ENCODE measurements at regions not wholly inside any gene's neighbourhood (a gene's known extent, or its start where the extent isn't known, plus 50 kb on each side); places are given as distances from the start of the nearest gene placed in this dataset.

GRCh38 chr4:175271010-175271630, 353.0 kb downstream of the ADAM29 start:
- TF ChIP-seq, protein P1, sequence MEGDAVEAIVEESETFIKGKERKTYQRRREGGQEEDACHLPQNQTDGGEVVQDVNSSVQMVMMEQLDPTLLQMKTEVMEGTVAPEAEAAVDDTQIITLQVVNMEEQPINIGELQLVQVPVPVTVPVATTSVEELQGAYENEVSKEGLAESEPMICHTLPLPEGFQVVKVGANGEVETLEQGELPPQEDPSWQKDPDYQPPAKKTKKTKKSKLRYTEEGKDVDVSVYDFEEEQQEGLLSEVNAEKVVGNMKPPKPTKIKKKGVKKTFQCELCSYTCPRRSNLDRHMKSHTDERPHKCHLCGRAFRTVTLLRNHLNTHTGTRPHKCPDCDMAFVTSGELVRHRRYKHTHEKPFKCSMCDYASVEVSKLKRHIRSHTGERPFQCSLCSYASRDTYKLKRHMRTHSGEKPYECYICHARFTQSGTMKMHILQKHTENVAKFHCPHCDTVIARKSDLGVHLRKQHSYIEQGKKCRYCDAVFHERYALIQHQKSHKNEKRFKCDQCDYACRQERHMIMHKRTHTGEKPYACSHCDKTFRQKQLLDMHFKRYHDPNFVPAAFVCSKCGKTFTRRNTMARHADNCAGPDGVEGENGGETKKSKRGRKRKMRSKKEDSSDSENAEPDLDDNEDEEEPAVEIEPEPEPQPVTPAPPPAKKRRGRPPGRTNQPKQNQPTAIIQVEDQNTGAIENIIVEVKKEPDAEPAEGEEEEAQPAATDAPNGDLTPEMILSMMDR (IDR thresholded peaks at IDR 0.05) = no peak
- TF ChIP-seq POLR2A (IDR thresholded peaks at IDR 0.05) = no peak

Measured in upper lobe of left lung (tissue), 4 donors.